Midbrain (tissue), 1 donor: ENCODE measurements at regions not wholly inside any gene's neighbourhood (a gene's known extent, or its start where the extent isn't known, plus 50 kb on each side); places are given as distances from the start of the nearest gene placed in this dataset.

ENCODE experiments used
- DNase-seq: peaks from one replicate; lab custom pipeline; 2025; lab: John Stamatoyannopoulos, UW

GRCh38 chr22:44442186-44442815 lies 55.7 kb downstream of the RTL6 start:
- DNase-seq: no peak

DNA sequence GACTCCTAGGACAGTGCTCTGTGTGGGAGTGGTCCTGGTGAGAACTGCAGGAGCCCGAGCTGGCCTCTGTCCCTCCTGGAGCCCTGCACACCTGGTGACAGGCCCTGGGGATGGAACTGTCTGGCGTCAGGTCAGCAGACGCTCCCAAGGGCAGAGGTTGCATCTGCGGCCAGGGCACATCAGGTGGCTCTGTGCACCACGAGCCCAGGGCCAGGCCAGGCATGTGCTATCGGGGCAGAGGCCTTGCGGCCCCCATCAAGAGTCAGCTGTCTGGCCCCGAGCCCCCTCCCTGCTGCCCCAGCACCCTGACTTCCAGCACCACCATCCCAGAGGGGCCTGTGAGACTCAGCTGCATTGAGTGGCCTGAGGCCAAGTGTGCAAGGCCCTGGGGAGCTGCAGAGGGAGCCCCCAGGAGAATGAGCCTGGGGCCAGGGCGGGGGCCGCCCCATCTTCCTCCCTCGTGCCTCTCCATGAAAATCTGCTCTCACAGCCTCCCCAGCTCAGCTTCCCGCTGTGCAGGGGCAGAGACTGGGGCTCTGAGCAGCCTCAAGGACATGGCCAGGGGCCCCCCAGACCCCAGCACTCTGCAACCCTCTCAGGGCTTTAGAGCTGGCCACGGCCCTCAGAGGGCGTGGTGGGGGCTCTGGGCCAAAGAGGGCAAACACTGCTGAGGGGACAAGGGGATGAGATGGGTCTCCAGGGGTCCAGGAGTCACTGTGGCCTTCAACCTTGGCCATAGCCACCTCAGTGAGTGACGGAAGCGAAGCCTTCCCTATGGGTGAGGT lies 56.4 kb downstream of the RTL6 start:
- no peak for DNase-seq

- no peak for DNase-seq
These were observed 57.5 kb downstream of the RTL6 start for GRCh38 chr22:44440224-44441160.

DNA sequence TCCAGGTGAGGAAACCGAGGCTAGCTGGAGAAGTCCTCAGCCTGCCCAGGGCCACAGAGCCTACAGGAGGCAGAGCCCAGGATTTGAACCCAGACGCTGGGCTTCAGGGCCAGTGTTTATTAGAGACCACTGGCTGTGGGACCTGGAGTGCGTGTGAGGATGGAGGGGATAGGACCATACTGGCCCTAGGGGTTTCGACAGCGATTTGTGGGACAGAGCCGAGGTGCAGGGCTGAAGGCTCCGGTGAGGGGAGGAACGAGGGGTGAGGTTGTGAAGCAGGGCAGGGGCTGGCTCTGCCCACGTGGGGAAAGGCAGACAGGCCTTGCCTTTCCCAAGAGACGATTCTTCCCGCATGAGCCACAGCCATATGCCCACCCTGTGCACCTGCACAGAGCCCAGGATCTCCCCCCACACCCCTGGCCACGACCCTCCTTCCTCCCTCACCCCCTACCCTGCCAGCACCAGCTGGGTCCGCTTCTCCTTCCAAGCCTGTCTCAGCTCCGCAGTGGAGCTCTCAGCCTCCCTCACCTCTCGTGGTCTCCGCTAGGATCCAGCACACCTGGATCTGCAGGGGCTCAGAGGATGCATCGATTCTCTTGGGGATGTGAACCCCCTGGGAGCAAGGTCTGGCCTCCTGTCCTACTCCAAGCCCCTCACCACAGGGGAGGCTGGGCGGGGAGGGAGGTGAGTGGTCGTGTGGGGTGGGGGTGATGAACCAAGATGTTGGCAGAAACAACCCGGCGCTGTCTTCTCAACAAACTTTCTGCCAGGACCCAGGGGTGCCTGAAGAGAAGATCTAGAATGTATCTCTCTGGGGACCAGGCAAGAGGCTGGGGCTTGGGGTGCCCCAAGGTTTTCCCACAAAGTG lies 58.4 kb downstream of the RTL6 start:
- DNase-seq: no peak

DNA sequence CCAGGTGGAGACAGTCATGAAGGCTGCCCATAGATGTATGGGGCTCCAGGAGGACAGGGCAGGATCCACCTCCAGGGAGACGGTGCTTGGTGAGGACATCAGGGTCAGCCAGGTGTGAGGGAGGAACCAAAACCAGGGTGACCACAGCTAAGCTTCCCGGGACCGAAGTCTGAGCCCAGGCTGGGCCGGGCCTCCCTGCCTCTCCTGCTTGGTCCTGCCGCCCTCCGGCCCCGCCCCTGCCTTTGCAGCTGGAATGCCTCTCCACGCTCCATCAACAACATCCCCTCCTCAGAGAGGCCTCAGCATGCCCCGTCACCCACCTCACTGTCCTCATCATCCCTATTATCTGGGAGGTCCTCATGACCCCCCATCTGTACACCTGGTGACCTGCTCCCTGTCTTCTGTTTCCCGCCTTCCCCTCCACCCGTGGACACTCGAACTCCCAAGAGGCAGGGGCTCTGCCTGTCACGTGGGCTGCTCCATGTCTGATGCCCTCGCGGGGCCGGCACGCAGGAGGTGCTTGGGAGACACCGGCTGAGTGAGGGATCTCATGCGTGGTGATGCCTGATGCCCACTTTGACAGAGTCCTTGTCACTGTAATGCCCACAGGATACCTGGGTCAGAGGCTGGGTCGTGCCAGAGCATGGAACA lies 59.4 kb downstream of the RTL6 start:
- DNase-seq: no peak

GRCh38 chr22:44438056-44438455 lies 60.0 kb downstream of the RTL6 start:
- no peak for DNase-seq

DNA sequence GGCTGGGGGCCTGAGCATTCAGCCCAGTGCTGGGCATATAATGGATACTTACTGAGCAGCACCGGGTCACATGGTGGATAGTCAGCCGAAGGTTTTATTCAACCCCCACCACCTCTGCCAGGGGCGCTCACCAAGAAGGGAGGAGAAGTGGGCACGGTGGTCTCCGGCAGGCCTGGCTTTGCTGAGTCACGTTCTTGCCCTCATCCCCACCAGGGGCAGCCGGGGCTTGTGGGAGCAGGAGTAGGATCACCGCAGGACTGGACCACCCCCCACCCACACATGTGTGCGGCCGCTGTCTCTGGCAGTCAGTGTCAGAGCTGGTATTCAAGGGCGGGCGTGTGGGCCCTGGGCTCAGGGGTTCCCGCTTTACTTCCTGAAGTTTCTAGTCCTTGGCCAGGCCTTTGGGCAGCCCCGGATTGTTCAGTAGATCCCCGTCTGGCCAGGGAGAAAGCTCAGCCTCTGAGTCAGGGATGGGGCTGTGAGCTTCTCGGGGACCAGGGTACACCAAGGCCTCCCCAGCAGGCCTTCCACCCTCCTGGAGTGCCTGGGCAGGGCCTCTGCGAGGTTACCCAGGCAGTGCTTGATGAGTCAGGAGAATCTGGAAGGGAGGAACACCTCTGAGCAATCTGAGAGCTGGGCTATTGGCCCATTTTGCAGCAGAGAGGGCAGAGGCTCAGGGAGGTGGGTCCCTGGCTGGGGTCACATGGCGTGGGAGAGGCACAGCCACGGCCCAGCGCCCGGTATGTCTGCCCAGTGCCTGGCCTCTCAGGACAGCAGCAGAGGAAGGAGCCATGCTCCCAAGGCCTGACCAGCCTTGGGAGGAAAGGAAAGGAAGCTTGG lies 60.6 kb downstream of the RTL6 start:
- DNase-seq: no peak

DNA sequence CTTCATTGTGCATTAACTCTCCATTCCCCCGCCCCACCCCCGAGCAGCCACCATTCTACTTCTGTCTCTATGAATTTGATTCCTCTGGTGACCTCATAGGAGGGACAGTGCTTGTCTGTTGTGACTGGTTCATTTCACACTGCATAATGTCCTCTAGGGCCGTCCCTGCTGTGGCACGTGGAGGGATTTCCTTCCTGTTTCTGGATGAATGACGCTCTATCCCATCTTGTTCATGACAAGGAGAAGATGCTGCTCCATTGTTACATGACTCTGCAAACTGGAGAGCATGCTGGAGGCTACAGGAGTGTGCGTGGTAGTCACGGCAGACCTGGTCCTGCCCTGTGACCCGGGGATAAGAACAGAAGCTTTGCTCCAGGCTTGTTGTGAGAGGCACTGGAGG lies 61.3 kb downstream of the RTL6 start:
- DNase-seq: no peak

GRCh38 chr22:44431256-44431655 lies 66.8 kb downstream of the RTL6 start:
- no peak for DNase-seq

DNA sequence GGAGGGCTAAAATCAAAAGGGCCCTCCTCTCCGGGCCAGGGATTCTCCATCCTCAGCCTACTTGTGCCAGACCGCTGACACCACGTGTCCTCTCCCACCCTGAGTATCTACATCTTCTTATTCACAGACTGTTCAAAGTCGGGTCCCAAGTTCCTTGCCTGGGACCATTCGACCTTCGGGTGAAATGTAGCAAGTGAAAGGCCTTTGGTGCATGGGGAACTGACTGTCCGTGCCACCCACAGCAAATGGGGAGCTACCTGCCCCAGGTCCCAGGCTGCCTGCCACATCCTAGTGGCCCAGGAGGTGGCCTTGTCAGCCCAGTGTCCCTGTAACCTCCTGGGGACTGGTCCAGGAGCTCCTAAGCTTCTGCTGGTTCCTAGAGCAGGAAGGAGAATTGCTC lies 67.3 kb downstream of the RTL6 start:
- no peak for DNase-seq

GRCh38 chr22:44429941-44430587 lies 68.0 kb downstream of the RTL6 start:
- no peak for DNase-seq

GRCh38 chr22:44428941-44429830 lies 68.8 kb downstream of the RTL6 start:
- DNase-seq: no peak

DNA sequence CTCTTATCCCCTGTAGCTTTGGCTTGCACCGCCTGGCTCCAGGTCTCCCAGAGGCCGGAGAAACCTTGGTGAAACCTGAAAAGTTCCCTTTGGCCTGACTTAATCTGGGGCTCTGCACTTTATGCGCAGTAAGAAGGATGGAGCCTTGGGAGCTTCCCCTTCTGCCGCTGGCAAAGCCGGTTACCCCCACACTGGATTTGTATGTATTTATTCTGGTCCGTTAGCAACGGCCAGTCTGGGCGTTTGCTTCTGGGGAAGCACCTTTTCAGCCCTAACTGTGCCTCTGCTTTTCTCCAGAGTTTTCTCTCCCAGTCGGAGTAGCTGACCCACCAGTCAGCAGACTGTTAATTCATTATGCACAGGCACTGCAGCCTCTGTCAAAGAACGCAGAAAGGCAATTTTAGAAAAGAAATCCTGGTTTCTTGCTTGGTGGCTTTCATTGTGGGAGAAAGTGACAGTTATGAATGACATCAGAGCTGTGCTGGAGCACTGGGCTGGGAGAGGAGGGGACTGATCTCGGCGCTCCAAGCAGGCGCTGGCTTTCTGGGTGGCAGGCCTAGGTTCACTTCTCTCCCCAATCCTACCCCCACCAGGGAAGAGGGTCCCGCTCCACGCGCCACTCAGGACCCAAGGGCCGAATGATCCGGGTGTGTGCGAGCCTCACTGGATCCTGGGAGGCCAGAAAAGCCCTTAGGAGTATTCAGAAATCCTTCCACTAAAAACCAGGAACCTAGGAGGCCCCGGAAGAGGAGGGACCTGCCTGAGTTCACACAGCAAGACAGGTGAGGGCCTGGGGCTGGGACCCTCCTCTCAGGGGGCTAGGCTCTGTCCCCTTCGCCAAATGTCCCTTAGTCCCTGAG lies 70.2 kb downstream of the RTL6 start:
- DNase-seq: no peak

DNA sequence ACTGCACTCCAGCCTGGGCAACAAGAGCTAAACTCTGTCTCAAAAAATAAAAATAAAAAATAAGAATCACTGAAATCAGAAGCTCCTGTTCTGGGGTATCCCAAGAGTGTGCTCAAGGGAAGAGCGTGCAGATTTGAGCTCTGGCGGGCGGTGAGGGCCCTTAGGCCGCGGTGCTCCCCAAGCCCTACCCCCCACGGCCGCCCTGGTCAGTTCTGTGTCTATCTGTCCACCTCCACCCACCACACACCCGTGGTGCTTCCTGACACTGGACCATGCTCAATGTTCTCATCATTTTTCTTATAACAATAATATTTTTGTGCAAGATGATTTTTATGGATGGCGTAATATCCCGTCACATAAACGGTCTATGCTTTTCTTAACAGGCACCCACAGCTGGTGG lies 71.1 kb downstream of the RTL6 start:
- no peak for DNase-seq

- DNase-seq: no peak
These were observed 72.4 kb downstream of the RTL6 start for GRCh38 chr22:44425694-44426045.

DNA sequence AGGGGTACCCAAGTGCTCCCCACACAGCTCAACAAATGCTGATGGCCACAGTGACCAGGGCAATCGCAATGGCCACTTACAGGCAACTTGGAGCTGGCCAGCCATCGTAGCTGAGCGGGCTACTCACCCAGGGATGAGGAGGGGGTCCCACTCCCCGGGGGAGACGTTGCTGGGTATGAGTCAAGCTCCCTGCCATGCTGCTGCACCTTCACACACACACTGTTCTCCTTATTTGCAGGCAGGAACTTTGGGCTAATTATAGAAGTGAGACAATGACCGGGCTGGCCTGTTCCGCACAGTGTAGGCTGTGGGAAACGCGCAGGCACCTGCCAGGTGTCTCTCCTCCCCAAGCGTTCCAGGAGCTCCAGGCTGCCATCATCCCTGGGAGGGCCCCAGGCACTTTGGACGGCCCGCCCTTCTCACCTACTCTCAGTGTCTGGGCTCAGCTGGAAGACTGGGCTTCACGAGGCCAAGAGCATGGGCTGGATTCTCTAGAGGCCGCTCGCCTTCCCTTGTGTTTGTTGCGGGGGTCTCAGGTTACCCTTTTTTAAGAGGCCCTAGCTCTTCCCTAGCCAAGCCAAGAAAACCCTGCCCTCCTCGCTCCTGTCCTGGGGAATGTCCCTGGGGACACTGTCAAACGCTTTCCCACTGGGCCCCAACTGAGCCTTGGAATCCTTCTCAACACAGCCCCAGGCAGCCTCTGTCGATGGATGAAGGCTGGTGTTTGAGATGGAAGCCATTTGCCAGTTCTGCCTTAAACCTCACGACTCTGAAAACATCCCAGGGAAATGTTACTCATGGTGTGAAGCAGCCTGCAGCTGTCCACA lies 73.0 kb downstream of the RTL6 start:
- no peak for DNase-seq

DNA sequence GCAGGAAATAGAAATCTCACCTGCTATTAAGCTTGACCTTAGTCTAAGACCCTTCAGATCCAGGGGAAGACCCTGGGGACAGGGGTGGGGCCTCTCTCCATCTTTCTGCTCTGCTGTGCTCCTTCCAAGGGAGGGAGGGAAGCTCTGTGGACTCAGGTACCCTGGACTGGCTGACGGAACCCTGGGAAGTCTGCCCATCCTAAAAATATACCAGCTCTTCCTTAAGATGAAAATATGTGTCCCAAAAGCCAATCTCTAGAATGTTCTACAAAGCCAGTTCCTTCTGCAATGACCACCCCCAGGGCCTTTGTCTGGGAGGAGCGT lies 73.7 kb downstream of the RTL6 start:
- DNase-seq: no peak
